Stimulated activated CD8-positive, alpha-beta memory T cell treated with anti-CD3 and anti-CD28 coated beads, Interleukin-4, amount 100 ng/mL, for 4 hours (primary cell): ENCODE measurements at regions not wholly inside any gene's neighbourhood (a gene's known extent, or its start where the extent isn't known, plus 50 kb on each side); places are given as distances from the start of the nearest gene placed in this dataset.
"Not testable (repeated sequence)": the region's sequence is repeated elsewhere in the genome, so short reads cannot be mapped to it uniquely, and the experiment has no call there.

Source experiments
- DNase-seq, 2 donors: peaks; one replicate each; pipeline ENCODE4 v3.0.0-alpha.2; 2020; ENCODE audit warnings: low read depth in 2 of 2, low spot score in 1 of 2

GRCh38 chr3:174538151-174538550 lies 321.0 kb upstream of the NAALADL2 start:
- no peak for DNase-seq

- no peak for DNase-seq
These were observed 318.8 kb upstream of the NAALADL2 start for GRCh38 chr3:174540116-174540908.

- no peak for DNase-seq
These were observed 317.3 kb upstream of the NAALADL2 start for GRCh38 chr3:174541708-174542315.

GRCh38 chr3:174547801-174548435 lies 311.2 kb upstream of the NAALADL2 start:
- no peak for DNase-seq

GRCh38 chr3:174548841-174549623 lies 310.1 kb upstream of the NAALADL2 start:
- no peak for DNase-seq

- no peak for DNase-seq
These were observed 277.6 kb upstream of the NAALADL2 start for GRCh38 chr3:174581558-174581957.

GRCh38 chr3:174583396-174583795 lies 275.7 kb upstream of the NAALADL2 start:
- DNase-seq, result no peak

GRCh38 chr3:174587137-174587536 lies 272.0 kb upstream of the NAALADL2 start:
- DNase-seq, result not testable (repeated sequence)

- DNase-seq, result no peak
These were observed 262.6 kb upstream of the NAALADL2 start for GRCh38 chr3:174596447-174596982.

- DNase-seq, result no peak
These were observed 260.2 kb upstream of the NAALADL2 start for GRCh38 chr3:174598885-174599439.

GRCh38 chr3:174613173-174613572 lies 246.0 kb upstream of the NAALADL2 start:
- no peak for DNase-seq

- DNase-seq, result no peak
These were observed 245.1 kb upstream of the NAALADL2 start for GRCh38 chr3:174614036-174614435.

- no peak for DNase-seq
These were observed 240.6 kb upstream of the NAALADL2 start for GRCh38 chr3:174618368-174619080.

GRCh38 chr3:174619239-174619638 lies 239.9 kb upstream of the NAALADL2 start:
- DNase-seq, result no peak

GRCh38 chr3:174620138-174620537 lies 239.0 kb upstream of the NAALADL2 start:
- no peak for DNase-seq

- no peak for DNase-seq
These were observed 238.2 kb upstream of the NAALADL2 start for GRCh38 chr3:174620855-174621472.

GRCh38 chr3:174633342-174633741 lies 225.8 kb upstream of the NAALADL2 start:
- DNase-seq, result no peak

GRCh38 chr3:174636451-174636850 lies 222.7 kb upstream of the NAALADL2 start:
- DNase-seq, result no peak

GRCh38 chr3:174639406-174639805 lies 219.7 kb upstream of the NAALADL2 start:
- DNase-seq, result no peak

GRCh38 chr3:174639970-174640369 lies 219.2 kb upstream of the NAALADL2 start:
- DNase-seq, result no peak
